Tibial artery (tissue), 4 donors: ENCODE measurements at regions not wholly inside any gene's neighbourhood (a gene's known extent, or its start where the extent isn't known, plus 50 kb on each side); places are given as distances from the start of the nearest gene placed in this dataset.

Experiments used
- DNase-seq, 2 donors: peaks; one replicate each; pipeline ENCODE4 v3.0.0-alpha.2; 2019
- H3K27ac ChIP-seq, 2 donors: fragments of 200-600 bp; sonication (generic) in 1 of 2; 1 replicate in 1 of 2; 2 replicates in 1 of 2; pipeline ENCODE4 v1.5.1; 2018 to 2019; ENCODE audit warnings: mild to moderate bottlenecking in 1 of 2
- H3K27me3 ChIP-seq, 2 donors: fragments of 200-600 bp; sonication (generic) in 1 of 2; one replicate each; pipeline versions ENCODE4 v1.5.1 to v1.6.0; 2016 to 2019
- H3K36me3 ChIP-seq, 3 donors: fragments of 200-600 bp; sonication (generic) in 2 of 3; one replicate each; pipeline ENCODE4 v1.5.1; 2016 to 2019; ENCODE audit warnings: mild to moderate bottlenecking in 2 of 3
- H3K4me1 ChIP-seq, 4 donors: fragments of 200-600 bp; sonication (generic) in 2 of 4; 1 replicate in 3 of 4; 2 replicates in 1 of 4; pipeline ENCODE4 v1.5.1; 2016 to 2019
- H3K4me3 ChIP-seq, 2 donors: fragments of 200-600 bp; sonication (generic) in 1 of 2; 1 replicate in 1 of 2; 2 replicates in 1 of 2; pipeline ENCODE4 v1.5.1; 2018 to 2019; ENCODE audit warnings: mild to moderate bottlenecking in 2 of 2
- H3K9me3 ChIP-seq, 3 donors: fragments of 200-600 bp; sonication (generic) in 1 of 3; one replicate each; pipeline ENCODE4 v1.5.1; 2016 to 2019
- intact Hi-C: fragments of 100-400 bp; cut with DNase I; formaldehyde crosslinking; loops from one replicate; pipeline ENCODE4 v1.15.0; 2023; ENCODE audit warnings: low total_unique reads
- TF ChIP-seq, protein P1 (sequence below), 2 experiments: fragments of 200-600 bp in 1 of 2; fragments of 450-650 bp in 1 of 2; IDR thresholded peaks; one replicate each; pipeline ENCODE4 v1.5.1; 2017 to 2019; ENCODE audit warnings: antibody characterized with exemption in 2 of 2, mild to moderate bottlenecking in 1 of 2, moderate library complexity in 1 of 2

DNA sequence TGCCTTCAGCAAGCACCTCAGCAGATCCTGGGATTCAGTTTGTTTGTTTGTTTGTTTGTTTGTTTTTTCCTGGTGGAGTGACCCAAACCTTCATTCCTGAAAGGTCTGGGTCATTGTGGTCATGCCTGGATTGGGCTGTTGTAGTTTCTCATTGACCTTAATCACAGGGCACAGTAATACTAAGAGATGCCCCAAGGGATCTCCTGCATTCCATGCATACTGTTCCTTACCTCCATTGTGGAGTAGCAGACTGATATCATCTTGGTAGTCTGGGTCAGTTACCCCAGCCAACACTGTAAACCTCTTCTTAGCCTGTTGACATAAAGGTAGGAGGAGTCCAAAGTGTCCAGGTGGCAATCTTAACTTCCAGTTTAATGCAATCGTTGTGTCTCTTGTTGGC lies 1466.7 kb upstream of the CDH9 start:
- Histone ChIP-seq H3K27me3 (no peaks in the 10 kb centered on the region), H3K27ac (no peak overlapping the region), H3K4me1 (no peaks in the 10 kb centered on the region), H3K36me3 (no peaks in the 10 kb centered on the region), H3K9me3 (no peaks in the 10 kb centered on the region), H3K4me3 (no peak overlapping the region)
- intact Hi-C loops: no loop called here
- TF ChIP-seq, protein P1, sequence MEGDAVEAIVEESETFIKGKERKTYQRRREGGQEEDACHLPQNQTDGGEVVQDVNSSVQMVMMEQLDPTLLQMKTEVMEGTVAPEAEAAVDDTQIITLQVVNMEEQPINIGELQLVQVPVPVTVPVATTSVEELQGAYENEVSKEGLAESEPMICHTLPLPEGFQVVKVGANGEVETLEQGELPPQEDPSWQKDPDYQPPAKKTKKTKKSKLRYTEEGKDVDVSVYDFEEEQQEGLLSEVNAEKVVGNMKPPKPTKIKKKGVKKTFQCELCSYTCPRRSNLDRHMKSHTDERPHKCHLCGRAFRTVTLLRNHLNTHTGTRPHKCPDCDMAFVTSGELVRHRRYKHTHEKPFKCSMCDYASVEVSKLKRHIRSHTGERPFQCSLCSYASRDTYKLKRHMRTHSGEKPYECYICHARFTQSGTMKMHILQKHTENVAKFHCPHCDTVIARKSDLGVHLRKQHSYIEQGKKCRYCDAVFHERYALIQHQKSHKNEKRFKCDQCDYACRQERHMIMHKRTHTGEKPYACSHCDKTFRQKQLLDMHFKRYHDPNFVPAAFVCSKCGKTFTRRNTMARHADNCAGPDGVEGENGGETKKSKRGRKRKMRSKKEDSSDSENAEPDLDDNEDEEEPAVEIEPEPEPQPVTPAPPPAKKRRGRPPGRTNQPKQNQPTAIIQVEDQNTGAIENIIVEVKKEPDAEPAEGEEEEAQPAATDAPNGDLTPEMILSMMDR (IDR thresholded peaks at IDR 0.05): no peak
- no peak for DNase-seq

DNA sequence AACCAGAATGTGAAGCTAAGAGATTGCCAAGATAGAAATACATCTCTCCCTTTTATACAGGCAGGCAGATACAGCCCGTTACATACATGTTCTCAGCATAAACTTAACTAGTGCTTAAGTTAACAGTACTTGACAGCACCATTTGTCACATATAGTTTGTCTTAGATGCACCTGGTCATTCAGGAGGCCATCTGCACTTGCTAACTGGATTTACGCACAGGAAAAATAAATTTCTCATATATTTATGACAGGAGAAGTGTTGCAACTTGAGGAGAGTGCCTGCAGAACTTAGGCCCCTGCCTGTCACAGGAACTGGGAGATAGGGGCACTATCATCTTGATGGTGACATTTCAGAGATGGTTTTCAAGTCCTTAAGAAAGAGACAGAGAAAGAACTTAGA lies 1462.1 kb upstream of the CDH9 start:
- H3K27me3 ChIP-seq: no peaks in the 10 kb centered on the region
- TF ChIP-seq, protein P1 (IDR thresholded peaks at IDR 0.05): no peak
- no peak overlapping the region for H3K4me3 ChIP-seq
- H3K36me3 ChIP-seq: no peaks in the 10 kb centered on the region
- no peak overlapping the region for H3K27ac ChIP-seq
- DNase-seq: no peak
- no peaks in the 10 kb centered on the region for H3K9me3 ChIP-seq
- intact Hi-C loops: no loop called here
- no peaks in the 10 kb centered on the region for H3K4me1 ChIP-seq

DNA sequence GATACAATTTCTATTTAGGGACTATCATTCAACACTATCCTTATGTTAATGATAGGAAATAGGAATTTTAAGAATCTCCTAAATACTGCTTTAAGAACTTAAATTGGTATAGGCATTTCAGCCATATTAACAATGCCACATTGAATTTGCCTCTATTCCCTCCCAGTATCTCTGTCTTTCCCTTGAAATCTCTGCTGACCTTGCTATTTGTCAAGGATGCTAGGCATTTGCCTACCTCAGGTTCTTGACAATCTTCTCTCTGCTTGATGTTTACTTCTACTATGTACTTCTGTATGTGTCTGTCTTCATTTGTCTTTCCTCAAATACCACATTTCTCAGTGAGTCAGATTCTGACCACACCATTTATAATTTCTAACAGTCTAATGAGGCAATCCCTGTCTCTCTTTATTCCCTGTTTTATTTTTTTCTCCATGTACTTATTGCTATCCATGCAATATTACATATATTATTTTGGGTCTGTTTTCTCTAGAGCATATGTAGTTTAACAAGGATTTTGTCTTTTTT lies 1461.4 kb upstream of the CDH9 start:
- no peaks in the 10 kb centered on the region for H3K27me3 ChIP-seq
- no peak overlapping the region for H3K27ac ChIP-seq
- no peaks in the 10 kb centered on the region for H3K36me3 ChIP-seq
- no peaks in the 10 kb centered on the region for H3K9me3 ChIP-seq
- no peak overlapping the region for H3K4me3 ChIP-seq
- TF ChIP-seq, protein P1 (IDR thresholded peaks at IDR 0.05): no peak
- no peak for DNase-seq
- intact Hi-C loops: no loop called here
- no peaks in the 10 kb centered on the region for H3K4me1 ChIP-seq

DNA sequence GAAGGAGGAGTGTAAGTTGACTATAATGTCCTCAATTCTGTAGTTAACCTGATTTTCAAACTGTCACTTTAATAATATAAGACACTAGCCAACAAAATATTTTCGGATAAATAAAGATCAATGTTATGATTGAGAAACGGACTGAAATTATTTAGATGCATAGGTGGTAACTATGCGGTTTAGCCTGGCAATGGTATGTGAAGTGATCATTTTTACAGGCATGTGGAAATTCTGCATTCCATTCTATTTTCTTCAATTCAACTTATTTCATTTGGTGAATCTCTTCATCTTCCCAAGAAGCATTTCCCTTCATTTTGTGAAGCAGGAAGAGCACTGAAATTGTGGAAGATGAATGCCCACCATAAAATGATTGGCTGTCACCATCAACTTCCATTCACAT lies 1457.5 kb upstream of the CDH9 start:
- peaks cover 0 to 3% (median 0%) of the 10 kb centered on the region in 3 donors for H3K9me3 ChIP-seq
- DNase-seq: no peak
- intact Hi-C loops: no loop called here
- no peak overlapping the region for H3K27ac ChIP-seq
- no peaks in the 10 kb centered on the region for H3K4me1 ChIP-seq
- TF ChIP-seq, protein P1 (IDR thresholded peaks at IDR 0.05): no peak
- H3K36me3 ChIP-seq: no peaks in the 10 kb centered on the region
- H3K4me3 ChIP-seq: no peak overlapping the region
- no peaks in the 10 kb centered on the region for H3K27me3 ChIP-seq

DNA sequence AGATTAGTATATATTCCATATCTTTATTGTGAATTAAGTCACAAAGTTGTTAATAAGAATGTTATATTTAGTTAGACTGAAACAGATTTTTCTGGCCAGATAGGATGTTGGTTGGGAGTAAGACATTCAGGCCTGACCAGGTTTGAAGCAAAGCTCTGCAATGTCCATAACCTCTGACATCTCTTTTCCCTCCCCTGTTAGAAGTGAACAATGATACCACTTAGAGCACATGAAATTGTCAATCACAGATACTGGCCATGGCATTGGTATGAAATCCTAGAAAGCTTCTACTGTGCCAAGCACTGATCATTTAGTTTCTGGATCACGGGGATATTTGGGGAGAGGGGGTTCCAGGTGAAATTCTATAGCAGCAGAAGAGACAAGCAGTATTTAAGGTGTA lies 1455.1 kb upstream of the CDH9 start:
- Histone ChIP-seq H3K27ac (no peak overlapping the region), H3K4me1 (no peaks in the 10 kb centered on the region), H3K9me3 (peaks cover 0 to 3% (median 0%) of the 10 kb centered on the region in 3 donors), H3K4me3 (no peak overlapping the region), H3K36me3 (no peaks in the 10 kb centered on the region), H3K27me3 (no peaks in the 10 kb centered on the region)
- TF ChIP-seq, protein P1 (IDR thresholded peaks at IDR 0.05): no peak
- DNase-seq: no peak
- intact Hi-C loops: no loop called here

DNA sequence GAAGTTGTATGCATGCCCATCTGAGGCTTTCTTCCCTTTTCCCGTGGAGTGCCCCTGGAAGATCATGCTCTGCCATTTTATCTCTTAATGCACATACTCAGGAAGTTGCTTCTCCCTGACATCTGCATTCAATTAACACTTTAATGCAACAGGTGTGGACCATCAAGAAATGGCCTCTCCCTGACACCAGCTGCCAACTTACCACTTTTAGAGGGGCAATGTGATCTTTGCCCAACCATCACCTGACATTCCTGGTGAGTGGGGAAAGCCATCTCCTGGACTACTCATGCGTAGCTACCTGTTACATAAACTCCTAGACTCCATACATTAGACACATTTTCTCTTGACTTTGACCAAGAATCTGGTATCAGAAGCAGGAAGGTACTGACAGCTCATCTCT lies 1450.4 kb upstream of the CDH9 start:
- Histone ChIP-seq H3K27ac (no peak overlapping the region), H3K4me3 (no peak overlapping the region), H3K4me1 (no peaks in the 10 kb centered on the region), H3K9me3 (peaks cover 0 to 3% (median 0%) of the 10 kb centered on the region in 3 donors), H3K27me3 (no peaks in the 10 kb centered on the region), H3K36me3 (no peaks in the 10 kb centered on the region)
- intact Hi-C loops: no loop called here
- TF ChIP-seq, protein P1 (IDR thresholded peaks at IDR 0.05): no peak
- no peak for DNase-seq
